Peyer's patch (tissue), 4 donors: ENCODE measurements at regions not wholly inside any gene's neighbourhood (a gene's known extent, or its start where the extent isn't known, plus 50 kb on each side); places are given as distances from the start of the nearest gene placed in this dataset.

Source experiments
- CTCF ChIP-seq, 6 experiments: fragments of 450-650 bp in 4 of 6; fragments of 200-600 bp in 2 of 6; sonication (generic) in 1 of 6; IDR thresholded peaks; one replicate each; pipeline ENCODE4 v1.5.1; 2017 to 2019; ENCODE audit warnings: antibody characterized with exemption in 6 of 6, mild to moderate bottlenecking in 3 of 6, moderate library complexity in 1 of 6
- POLR2A ChIP-seq, 2 donors: fragments of 450-650 bp; IDR thresholded peaks; one replicate each; pipeline ENCODE4 v1.5.1; 2017; ENCODE audit warnings: antibody characterized with exemption in 2 of 2, mild to moderate bottlenecking in 2 of 2, moderate library complexity in 2 of 2

- no peak for TF ChIP-seq CTCF (IDR thresholded peaks at IDR 0.05)
- TF ChIP-seq POLR2A (IDR thresholded peaks at IDR 0.05): no peak
These were observed 1707.8 kb upstream of the ACO1 start for GRCh38 chr9:30676651-30677050.
